ENCODE measurements at regions not wholly inside any gene's neighbourhood (a gene's known extent, or its start where the extent isn't known, plus 50 kb on each side); places are given as distances from the start of the nearest gene placed in this dataset.
"Not testable (repeated sequence)": the region's sequence is repeated elsewhere in the genome, so short reads cannot be mapped to it uniquely, and the experiment has no call there.

- Mint-ChIP-seq H3K27ac (ENCODE audit: unreplicated experiment) (no peak overlapping the region), H3K36me3 (ENCODE audit: unreplicated experiment) (no peaks in the 10 kb centered on the region), H3K27me3 (ENCODE audit: unreplicated experiment) (no peaks in the 10 kb centered on the region), H3K4me3 (ENCODE audit: unreplicated experiment) (no peak overlapping the region), H3K9me3 (ENCODE audit: unreplicated experiment) (no peaks in the 10 kb centered on the region), H3K4me1 (ENCODE audit: unreplicated experiment) (no peaks in the 10 kb centered on the region)
- no peak for TF ChIP-seq CTCF (IDR thresholded peaks at IDR 0.05)
- DNase-seq (ENCODE audit: extremely low spot score, unreplicated experiment): no peak
Measured at GRCh38 chr10:16049050-16049449, 188.7 kb upstream of the MINDY3 start.

GRCh38 chr10:16049782-16050181 is 189.5 kb upstream of the MINDY3 start:
- Mint-ChIP-seq H3K4me1 (ENCODE audit: unreplicated experiment) (no peaks in the 10 kb centered on the region), H3K9me3 (ENCODE audit: unreplicated experiment) (no peaks in the 10 kb centered on the region), H3K36me3 (ENCODE audit: unreplicated experiment) (no peaks in the 10 kb centered on the region), H3K27ac (ENCODE audit: unreplicated experiment) (no peak overlapping the region), H3K4me3 (ENCODE audit: unreplicated experiment) (no peak overlapping the region), H3K27me3 (ENCODE audit: unreplicated experiment) (peaks cover 2% of the 10 kb centered on the region)
- no peak for DNase-seq (ENCODE audit: extremely low spot score, unreplicated experiment)
- TF ChIP-seq CTCF (IDR thresholded peaks at IDR 0.05): no peak

GRCh38 chr10:16063350-16063749 is 203.0 kb upstream of the MINDY3 start:
- TF ChIP-seq CTCF (IDR thresholded peaks at IDR 0.05): no peak
- peaks cover 6% of the 10 kb centered on the region for H3K27me3 Mint-ChIP-seq (ENCODE audit: unreplicated experiment)
- no peaks in the 10 kb centered on the region for H3K36me3 Mint-ChIP-seq (ENCODE audit: unreplicated experiment)
- no peak overlapping the region for H3K27ac Mint-ChIP-seq (ENCODE audit: unreplicated experiment)
- DNase-seq (ENCODE audit: extremely low spot score, unreplicated experiment): no peak
- no peaks in the 10 kb centered on the region for H3K9me3 Mint-ChIP-seq (ENCODE audit: unreplicated experiment)
- no peak overlapping the region for H3K4me3 Mint-ChIP-seq (ENCODE audit: unreplicated experiment)
- H3K4me1 Mint-ChIP-seq (ENCODE audit: unreplicated experiment): no peaks in the 10 kb centered on the region

- H3K36me3 Mint-ChIP-seq (ENCODE audit: unreplicated experiment); H3K27me3 Mint-ChIP-seq (ENCODE audit: unreplicated experiment); DNase-seq (ENCODE audit: extremely low spot score, unreplicated experiment); H3K4me3 Mint-ChIP-seq (ENCODE audit: unreplicated experiment); H3K9me3 Mint-ChIP-seq (ENCODE audit: unreplicated experiment); H3K4me1 Mint-ChIP-seq (ENCODE audit: unreplicated experiment); H3K27ac Mint-ChIP-seq (ENCODE audit: unreplicated experiment): not testable (repeated sequence)
Measured at GRCh38 chr10:16083551-16083950, 223.2 kb upstream of the MINDY3 start.

DNA sequence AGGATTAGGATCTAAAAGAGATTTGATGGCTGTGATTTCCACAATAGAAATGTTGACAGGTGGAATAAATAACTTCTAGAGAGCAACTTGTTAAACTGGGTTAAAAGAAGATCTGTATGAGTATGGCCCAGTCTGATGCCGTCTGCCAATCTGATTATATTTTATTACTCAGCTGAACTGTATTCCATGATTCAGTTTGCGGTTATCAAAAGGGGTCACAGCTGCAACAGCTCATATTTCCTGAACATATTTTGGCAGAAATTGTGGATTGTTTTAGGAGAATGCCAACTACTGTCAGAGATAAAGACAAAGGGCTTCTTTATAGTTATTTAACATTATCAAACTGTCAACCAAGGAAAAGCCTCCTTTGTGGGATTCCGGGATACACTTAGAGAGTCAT is 244.8 kb upstream of the MINDY3 start:
- Mint-ChIP-seq H3K36me3 (ENCODE audit: unreplicated experiment) (no peaks in the 10 kb centered on the region), H3K27me3 (ENCODE audit: unreplicated experiment) (peaks cover 2% of the 10 kb centered on the region), H3K9me3 (ENCODE audit: unreplicated experiment) (no peaks in the 10 kb centered on the region), H3K4me1 (ENCODE audit: unreplicated experiment) (no peaks in the 10 kb centered on the region), H3K4me3 (ENCODE audit: unreplicated experiment) (no peak overlapping the region), H3K27ac (ENCODE audit: unreplicated experiment) (no peak overlapping the region)
- no peak for DNase-seq (ENCODE audit: extremely low spot score, unreplicated experiment)
- no peak for TF ChIP-seq CTCF (IDR thresholded peaks at IDR 0.05)

Measured in osteocyte (in vitro differentiated cells).